NB4 (cell line): ENCODE measurements at regions not wholly inside any gene's neighbourhood (a gene's known extent, or its start where the extent isn't known, plus 50 kb on each side); places are given as distances from the start of the nearest gene placed in this dataset.

Experiments used
- DNase-seq: peaks from one replicate; pipeline ENCODE4 v3.0.0; 2010; ENCODE audit warnings: low read depth
- H3K4me3 ChIP-seq: one replicate; pipeline ENCODE4 v1.5.1; 2011; ENCODE audit warnings: mild to moderate bottlenecking, low read depth, low read length, moderate library complexity
- CTCF ChIP-seq: IDR thresholded peaks from one replicate; pipeline ENCODE4 v1.5.1; 2012; ENCODE audit warnings: low read depth, low read length
- MAX ChIP-seq: IDR thresholded peaks from 2 replicates; pipeline ENCODE4 v1.6.1; 2011; ENCODE audit warnings: low read depth, low read length
- MYC ChIP-seq: IDR thresholded peaks from 2 replicates; pipeline ENCODE4 v1.6.1; 2011; ENCODE audit warnings: low read depth, low read length
- POLR2A ChIP-seq: IDR thresholded peaks from 2 replicates; pipeline ENCODE4 v1.6.1; 2011; ENCODE audit warnings: mild to moderate bottlenecking; ENCODE audit not compliant: insufficient read length; ENCODE audit errors: extremely low read depth

DNA sequence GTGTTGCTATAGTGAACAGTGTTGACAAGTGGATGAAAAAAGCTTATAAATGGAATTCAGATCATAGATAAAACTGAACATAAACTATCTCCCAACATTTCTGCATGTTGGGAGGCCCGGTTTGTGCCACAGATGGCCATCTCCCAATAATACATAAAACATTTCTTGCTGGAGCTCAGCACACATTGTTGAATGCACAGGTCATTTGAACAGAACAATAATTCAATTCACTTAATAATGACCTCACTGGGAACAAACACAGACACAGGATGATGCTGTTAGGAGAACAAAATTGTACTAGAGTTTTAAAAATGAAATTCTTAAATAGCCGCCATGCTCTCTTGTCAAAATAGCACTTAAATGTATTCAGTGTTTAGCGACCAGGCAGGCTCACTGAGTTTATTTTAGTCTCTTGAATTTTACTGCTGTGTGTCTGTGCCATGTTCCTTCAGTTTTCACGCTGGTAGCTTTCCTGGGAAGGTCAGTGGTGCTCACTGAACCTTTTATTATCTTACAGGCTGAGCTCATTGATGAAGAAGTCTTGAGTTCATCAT, 85.0 kb upstream of the SSBP2 start:
- no peak for DNase-seq
- TF ChIP-seq POLR2A (no peak), CTCF (no peak), MYC (no peak), MAX (no peak)
- no peak overlapping the region for H3K4me3 ChIP-seq

DNA sequence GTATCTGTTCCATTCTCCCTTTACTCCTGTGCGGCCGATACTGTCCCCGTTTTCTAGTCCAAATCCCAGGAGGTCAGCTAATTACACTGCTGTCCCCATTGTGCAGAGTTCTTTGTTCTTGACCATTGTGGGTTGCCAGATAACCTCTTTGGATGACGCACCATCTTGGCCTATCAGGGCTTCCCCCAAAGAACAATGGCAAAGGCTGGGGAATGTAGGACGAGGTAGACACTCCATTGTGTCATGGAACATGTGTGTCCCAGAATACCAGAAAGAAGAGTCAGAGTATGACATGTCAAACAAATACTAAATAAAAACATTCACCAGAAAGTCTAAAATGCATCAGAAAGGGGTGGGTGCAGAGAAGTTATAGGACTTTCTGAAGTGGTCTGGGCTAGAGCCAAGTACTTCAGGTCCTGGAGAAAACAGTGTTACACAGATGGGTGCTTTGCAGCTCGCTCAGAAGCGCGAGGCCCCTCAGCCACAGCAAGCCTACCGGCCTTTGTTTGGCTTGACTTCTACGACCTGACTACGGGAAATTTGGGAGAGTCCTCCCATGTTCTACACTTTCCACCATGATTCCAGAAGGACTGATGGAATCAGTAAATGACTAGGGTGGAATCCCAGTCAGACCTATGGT, 83.2 kb upstream of the SSBP2 start:
- no peak overlapping the region for H3K4me3 ChIP-seq
- TF ChIP-seq CTCF: no peak
- no peak for TF ChIP-seq MYC
- TF ChIP-seq MAX: no peak
- no peak for TF ChIP-seq POLR2A
- DNase-seq: no peak

DNA sequence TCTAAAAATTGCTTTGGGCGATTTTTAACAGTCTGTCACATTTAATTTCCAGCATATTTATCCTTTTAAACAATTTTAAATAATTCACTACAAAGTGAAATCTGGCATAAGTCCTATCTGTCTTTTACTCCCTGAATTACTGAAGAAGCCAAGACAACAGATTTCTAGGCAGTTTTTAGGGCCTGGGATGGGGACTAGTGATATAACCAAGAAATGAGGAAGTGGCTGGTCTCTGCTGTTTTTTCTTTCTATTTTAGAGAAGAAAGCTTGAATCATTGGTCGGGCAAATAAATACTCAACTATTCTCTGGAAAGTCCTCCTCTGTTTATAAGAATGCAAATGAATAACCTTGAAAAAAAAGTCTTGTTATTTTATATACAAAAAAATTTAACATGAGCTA, 79.7 kb upstream of the SSBP2 start:
- TF ChIP-seq POLR2A: no peak
- no peak for TF ChIP-seq MAX
- no peak for TF ChIP-seq CTCF
- TF ChIP-seq MYC: no peak
- no peak overlapping the region for H3K4me3 ChIP-seq
- peak; percentile 62 for DNase-seq

DNA sequence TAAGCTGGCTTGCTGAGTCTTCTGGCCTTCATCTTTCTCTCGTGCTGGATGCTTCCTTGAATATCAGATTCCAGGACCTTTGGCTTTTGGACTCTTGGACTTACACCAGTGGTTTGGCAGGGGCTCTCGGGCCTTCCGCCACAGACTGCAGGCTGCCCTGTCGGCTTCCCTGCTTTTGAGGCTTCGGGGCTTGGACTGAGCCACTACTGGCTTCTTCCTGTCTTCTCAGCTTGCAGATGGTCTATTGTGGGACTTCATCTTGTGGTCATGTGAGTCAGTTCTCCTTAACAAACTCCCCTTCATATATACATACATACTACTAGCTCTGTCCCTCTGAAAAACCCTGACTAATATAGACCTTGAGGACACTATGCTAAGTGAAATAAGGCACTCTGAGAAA, 78.3 kb upstream of the SSBP2 start:
- DNase-seq: peak; percentile 70

DNA sequence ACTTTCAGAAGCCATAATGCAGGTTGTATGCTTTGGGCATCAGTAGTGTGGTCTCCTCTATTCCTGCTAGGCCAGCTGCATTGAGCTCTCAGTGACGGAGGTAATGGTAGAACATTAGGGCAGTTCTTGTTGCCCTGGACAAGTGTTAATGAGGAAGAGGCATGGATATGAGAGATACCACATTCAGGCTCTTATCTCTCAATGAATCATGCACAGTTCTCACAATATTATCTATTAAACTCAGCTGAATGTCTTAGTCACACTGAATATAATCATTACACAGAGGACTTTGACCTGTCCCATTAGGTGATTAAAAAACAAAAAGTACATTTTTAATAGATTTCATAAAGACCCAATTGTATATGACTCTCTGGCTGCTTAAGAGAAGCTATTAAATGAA, 76.6 kb upstream of the SSBP2 start:
- DNase-seq: no peak
- TF ChIP-seq MYC: no peak
- H3K4me3 ChIP-seq: no peak overlapping the region

More for the DNA sequence above, 78.3 kb upstream of the SSBP2 start:
- no peak for TF ChIP-seq MYC
- TF ChIP-seq POLR2A: no peak
- no peak for TF ChIP-seq MAX
- no peak for TF ChIP-seq CTCF
- H3K4me3 ChIP-seq: no peak overlapping the region

DNA sequence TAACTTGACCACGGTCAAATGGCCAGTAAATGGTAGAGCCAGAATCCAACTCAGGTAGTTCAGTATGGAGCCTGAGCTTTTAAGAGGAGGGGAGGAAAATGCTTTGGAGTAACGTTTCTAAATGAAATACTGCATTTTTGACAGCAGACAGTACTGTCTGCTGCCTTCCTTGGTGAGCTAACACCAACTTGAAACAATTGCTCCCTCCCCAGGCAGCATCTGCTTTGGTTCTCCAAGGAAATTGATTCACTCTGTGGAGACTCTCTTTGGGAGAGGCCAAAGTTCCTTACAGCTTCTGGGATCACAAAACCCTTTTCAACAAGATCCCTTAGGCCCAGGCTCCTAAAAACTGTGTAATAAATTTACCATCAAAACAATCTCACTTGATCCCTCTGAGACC, 75.2 kb upstream of the SSBP2 start:
- TF ChIP-seq CTCF (no peak), MYC (no peak), POLR2A (no peak), MAX (no peak)
- no peak overlapping the region for H3K4me3 ChIP-seq
- no peak for DNase-seq
